ENCODE measurements at regions not wholly inside any gene's neighbourhood (a gene's known extent, or its start where the extent isn't known, plus 50 kb on each side); places are given as distances from the start of the nearest gene placed in this dataset.
"Not testable (repeated sequence)": the region's sequence is repeated elsewhere in the genome, so short reads cannot be mapped to it uniquely, and the experiment has no call there.

DNA sequence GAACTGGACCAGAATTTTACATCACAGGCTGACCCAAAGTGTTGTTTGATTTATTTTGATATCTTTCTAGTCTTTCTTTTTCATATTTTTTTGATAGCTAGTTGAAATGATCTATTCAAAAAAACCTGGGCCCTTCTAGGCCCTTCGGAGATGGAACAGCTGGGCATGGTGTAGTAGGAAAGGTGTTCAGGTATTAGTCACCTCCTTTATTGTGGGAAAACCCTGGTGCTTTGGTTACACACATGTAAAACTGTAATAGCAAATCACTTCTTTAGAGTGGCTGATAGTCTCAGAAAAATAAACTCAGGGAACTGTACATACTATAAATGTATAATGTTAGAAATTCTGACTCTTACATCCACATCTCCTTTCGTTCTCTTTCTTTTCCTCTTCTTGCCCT lies 234.5 kb downstream of the PLA2G4A start:
- no peak for DNase-seq
- TF ChIP-seq, protein P1, sequence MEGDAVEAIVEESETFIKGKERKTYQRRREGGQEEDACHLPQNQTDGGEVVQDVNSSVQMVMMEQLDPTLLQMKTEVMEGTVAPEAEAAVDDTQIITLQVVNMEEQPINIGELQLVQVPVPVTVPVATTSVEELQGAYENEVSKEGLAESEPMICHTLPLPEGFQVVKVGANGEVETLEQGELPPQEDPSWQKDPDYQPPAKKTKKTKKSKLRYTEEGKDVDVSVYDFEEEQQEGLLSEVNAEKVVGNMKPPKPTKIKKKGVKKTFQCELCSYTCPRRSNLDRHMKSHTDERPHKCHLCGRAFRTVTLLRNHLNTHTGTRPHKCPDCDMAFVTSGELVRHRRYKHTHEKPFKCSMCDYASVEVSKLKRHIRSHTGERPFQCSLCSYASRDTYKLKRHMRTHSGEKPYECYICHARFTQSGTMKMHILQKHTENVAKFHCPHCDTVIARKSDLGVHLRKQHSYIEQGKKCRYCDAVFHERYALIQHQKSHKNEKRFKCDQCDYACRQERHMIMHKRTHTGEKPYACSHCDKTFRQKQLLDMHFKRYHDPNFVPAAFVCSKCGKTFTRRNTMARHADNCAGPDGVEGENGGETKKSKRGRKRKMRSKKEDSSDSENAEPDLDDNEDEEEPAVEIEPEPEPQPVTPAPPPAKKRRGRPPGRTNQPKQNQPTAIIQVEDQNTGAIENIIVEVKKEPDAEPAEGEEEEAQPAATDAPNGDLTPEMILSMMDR (IDR thresholded peaks at IDR 0.05): no peak
- Mint-ChIP-seq H3K27ac (no peak overlapping the region), H3K36me3 (ENCODE audit: low read depth) (no peaks in the 10 kb centered on the region), H3K4me1 (peaks cover 13% of the 10 kb centered on the region), H3K9me3 (peaks cover 19% of the 10 kb centered on the region), H3K4me3 (no peak overlapping the region), H3K27me3 (ENCODE audit: low read depth, poor library complexity) (peaks cover 3% of the 10 kb centered on the region)

DNA sequence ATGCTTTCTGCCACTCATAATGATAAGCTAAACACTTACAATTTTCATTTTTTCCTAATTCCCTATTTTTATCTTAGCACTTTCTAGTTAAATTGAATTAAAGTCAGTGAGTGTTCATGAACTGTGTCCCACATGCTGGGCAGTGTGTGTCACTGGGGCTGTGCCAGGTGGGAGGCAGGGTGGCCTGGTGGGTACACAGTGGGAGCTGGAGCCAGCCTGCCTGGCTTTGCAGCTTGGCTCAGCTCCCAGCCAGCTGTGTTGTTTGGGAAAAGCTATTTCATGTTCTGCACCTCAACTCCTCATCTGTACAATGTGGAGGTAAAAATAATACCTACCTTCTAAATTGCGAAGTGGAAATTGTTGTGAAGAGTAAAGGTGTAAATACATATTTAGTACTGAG lies 238.4 kb downstream of the PLA2G4A start:
- TF ChIP-seq, protein P1 (IDR thresholded peaks at IDR 0.05): no peak
- DNase-seq: no peak
- Mint-ChIP-seq H3K9me3 (peaks cover 7% of the 10 kb centered on the region), H3K27ac (no peak overlapping the region), H3K36me3 (ENCODE audit: low read depth) (no peaks in the 10 kb centered on the region), H3K27me3 (ENCODE audit: low read depth, poor library complexity) (no peaks in the 10 kb centered on the region), H3K4me3 (no peak overlapping the region), H3K4me1 (peaks cover 10% of the 10 kb centered on the region)

DNA sequence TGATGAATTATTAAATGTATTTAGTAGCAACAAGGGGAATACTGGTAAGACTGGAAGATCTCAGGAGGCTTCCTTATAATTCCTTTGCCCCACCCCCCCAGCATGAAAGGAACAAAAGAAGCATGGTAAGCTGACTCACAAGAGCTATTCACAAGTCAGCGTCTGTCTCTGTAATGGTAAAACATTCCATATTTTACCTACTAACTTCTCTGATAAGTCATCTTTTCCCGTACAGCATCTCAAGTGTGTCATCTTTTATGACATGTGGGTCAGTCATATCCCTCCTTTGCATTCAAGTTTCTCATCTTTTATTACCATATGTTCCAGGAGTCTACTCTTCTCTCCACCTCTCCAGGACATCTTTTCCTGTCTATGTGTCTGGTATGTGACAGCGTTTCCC lies 241.3 kb downstream of the PLA2G4A start:
- DNase-seq: no peak
- Mint-ChIP-seq H3K27me3 (ENCODE audit: low read depth, poor library complexity) (no peaks in the 10 kb centered on the region), H3K4me1 (peaks cover 8% of the 10 kb centered on the region), H3K4me3 (no peak overlapping the region), H3K9me3 (peaks cover 19% of the 10 kb centered on the region), H3K27ac (no peak overlapping the region), H3K36me3 (ENCODE audit: low read depth) (peaks cover 4% of the 10 kb centered on the region)
- TF ChIP-seq, protein P1 (IDR thresholded peaks at IDR 0.05): no peak

DNA sequence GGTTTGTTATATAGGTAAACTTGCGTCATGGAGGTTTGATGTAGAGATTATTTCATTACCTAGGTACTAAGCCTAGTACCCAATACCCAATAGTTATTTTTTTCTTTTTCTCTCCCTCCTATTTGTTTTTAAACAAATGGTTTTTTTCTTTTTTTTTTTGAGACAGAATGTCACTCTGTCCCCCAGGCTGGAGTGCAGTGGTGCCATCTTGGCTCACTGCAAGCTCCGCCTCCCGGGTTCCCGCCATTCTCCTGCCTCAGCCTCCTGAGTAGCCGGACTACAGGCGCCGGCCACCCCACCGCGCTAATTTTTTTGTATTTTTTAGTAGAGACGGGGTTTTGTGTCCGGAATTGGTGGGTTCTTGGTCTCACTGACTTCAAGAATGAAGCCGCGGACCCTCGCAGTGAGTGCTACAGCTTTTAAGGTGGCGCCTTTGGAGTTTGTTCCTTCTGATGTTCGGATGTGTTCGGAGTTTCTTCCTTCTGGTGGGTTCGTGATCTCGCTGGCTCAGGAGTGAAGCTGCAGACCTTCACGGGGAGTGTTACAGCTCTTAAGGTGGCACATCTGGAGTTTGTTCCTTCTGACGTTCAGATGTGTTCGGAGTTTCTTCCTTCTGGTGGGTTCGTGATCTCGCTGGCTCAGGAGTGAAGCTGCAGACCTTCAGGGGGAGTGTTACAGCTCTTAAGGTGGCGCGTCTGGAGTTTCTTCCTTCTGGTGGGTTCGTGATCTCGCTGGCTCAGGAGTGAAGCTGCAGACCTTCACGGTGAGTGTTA lies 243.7 kb downstream of the PLA2G4A start:
- Mint-ChIP-seq H3K27ac (peak overlapping the region; percentile 76), H3K9me3 (peaks cover 22% of the 10 kb centered on the region)
- H3K27me3 Mint-ChIP-seq (ENCODE audit: low read depth, poor library complexity); DNase-seq; H3K36me3 Mint-ChIP-seq (ENCODE audit: low read depth); H3K4me3 Mint-ChIP-seq; H3K4me1 Mint-ChIP-seq: not testable (repeated sequence)

DNA sequence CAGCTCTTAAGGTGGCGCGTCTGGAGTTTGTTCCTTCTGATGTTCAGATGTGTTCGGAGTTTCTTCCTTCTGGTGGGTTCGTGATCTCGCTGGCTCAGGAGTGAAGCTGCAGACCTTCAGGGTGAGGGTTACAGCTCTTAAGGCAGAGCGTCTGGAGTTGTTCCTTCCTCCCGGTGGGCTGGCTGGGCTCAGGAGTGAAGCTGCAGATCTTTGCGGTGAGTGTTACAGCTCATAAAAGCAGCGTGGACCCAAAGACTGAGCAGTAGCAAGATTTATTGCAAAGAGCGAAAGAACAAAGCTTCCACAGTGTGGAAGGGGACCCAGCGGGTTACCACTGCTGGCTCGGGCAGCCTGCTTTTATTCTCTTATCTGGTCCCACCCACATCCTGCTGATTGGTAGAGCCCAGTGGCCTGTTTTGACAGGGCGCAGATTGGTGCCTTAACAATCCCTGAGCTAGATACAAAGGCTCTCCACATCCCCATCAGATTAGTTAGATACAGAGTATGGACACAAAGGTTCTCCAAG lies 244.3 kb downstream of the PLA2G4A start:
- not testable (repeated sequence) for H3K36me3 Mint-ChIP-seq (ENCODE audit: low read depth); H3K4me1 Mint-ChIP-seq; H3K27me3 Mint-ChIP-seq (ENCODE audit: low read depth, poor library complexity); DNase-seq; H3K4me3 Mint-ChIP-seq
- peak overlapping the region; percentile 76 for H3K27ac Mint-ChIP-seq
- H3K9me3 Mint-ChIP-seq: peaks cover 22% of the 10 kb centered on the region

DNA sequence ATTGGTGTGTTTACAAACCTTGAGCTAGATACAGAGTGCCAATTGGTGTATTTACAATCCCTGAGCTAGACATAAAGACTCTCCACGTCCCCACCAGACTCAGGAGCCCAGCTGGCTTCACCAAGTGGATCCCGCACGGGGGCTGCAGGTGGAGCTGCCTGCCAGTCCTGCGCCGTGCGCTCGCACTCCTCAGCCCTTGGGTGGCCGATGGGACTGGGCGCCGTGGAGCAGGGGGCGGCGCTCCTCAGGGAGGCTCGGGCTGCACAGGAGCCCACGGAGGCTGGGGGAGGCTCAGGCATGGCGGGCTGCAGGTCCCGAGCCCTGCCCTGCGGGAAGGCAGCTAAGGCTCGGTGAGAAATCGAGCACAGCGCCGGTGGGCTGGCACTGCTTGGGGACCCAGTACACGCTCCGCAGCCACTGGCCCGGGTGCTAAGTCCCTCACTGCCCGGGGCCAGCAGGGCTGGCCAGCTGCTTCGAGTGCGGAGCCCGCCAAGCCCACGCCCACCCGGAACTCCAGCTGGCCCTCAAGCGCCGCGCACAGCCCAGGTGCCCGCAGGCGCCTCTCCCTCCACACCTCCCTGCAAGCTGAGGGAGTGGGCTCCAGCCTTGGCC lies 245.0 kb downstream of the PLA2G4A start:
- not testable (repeated sequence) for H3K4me3 Mint-ChIP-seq; H3K4me1 Mint-ChIP-seq; H3K27ac Mint-ChIP-seq; H3K36me3 Mint-ChIP-seq (ENCODE audit: low read depth); DNase-seq; H3K27me3 Mint-ChIP-seq (ENCODE audit: low read depth, poor library complexity)
- peaks cover 22% of the 10 kb centered on the region for H3K9me3 Mint-ChIP-seq

DNA sequence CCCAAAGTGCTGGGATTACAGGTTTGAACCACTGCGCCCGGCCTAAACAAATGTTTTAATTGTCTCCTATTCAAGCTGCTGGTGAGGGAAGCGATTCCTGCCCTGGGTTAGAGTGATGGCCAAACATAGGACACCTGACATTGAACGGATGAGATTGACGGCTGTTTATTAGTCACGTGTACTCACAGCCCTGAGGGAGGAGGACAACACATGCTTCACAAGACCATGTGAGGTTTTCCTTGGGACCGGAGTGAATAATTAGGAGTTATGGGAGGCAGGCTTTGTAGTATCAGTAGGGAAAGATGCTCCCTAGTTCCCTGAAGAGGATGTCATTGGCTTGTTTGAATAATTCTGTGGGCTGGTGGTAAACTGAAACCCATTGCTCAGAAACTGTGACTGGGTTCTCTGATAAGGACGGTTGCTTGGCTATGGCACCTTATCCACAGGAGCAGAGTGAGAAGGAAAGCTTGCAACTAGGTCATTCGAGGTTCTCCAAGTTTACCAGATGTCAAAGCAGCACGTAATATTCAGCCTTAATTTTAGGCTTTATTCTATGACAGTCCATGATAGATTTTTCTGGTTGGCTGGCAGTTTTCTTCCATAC lies 245.8 kb downstream of the PLA2G4A start:
- no peaks in the 10 kb centered on the region for H3K27me3 Mint-ChIP-seq (ENCODE audit: low read depth, poor library complexity)
- DNase-seq: no peak
- peaks cover 4% of the 10 kb centered on the region for H3K36me3 Mint-ChIP-seq (ENCODE audit: low read depth)
- TF ChIP-seq, protein P1 (IDR thresholded peaks at IDR 0.05): no peak
- peaks cover 22% of the 10 kb centered on the region for H3K9me3 Mint-ChIP-seq
- H3K4me1 Mint-ChIP-seq: peaks cover 8% of the 10 kb centered on the region
- H3K4me3 Mint-ChIP-seq: no peak overlapping the region
- H3K27ac Mint-ChIP-seq: no peak overlapping the region

Measured in nephron progenitor cell (in vitro differentiated cells).